Nephron (organoid): ENCODE measurements at regions not wholly inside any gene's neighbourhood (a gene's known extent, or its start where the extent isn't known, plus 50 kb on each side); places are given as distances from the start of the nearest gene placed in this dataset.

ENCODE experiments used
- H3K27ac Mint-ChIP-seq, 3 experiments: 2 replicates each; pipeline ENCODE4 v1.8.0; 2020; ENCODE audit warnings: mixed read lengths in 3 of 3, mild to moderate bottlenecking in 2 of 3, moderate library complexity in 1 of 3
- H3K27me3 Mint-ChIP-seq: 2 replicates; pipeline ENCODE4 v1.8.0; 2021; ENCODE audit warnings: low read depth, mild to moderate bottlenecking, moderate library complexity, mixed read lengths
- H3K36me3 Mint-ChIP-seq: 2 replicates; pipeline ENCODE4 v1.8.0; 2020; ENCODE audit warnings: low read depth, mixed read lengths
- H3K4me1 Mint-ChIP-seq: 2 replicates; pipeline ENCODE4 v1.8.0; 2020; ENCODE audit warnings: mixed read lengths
- H3K4me3 Mint-ChIP-seq, 3 experiments: 2 replicates each; pipeline ENCODE4 v1.8.0; 2020; ENCODE audit warnings: mild to moderate bottlenecking in 3 of 3, mixed read lengths in 3 of 3, moderate library complexity in 2 of 3
- H3K9me3 Mint-ChIP-seq: 2 replicates; pipeline ENCODE4 v1.8.0; 2020; ENCODE audit warnings: mixed read lengths
- CTCF ChIP-seq, 3 experiments: fragments of 200-600 bp; sonication (generic); IDR thresholded peaks; one replicate each; pipeline ENCODE4 v1.5.0; 2021; ENCODE audit warnings: antibody characterized with exemption in 3 of 3; ENCODE audit not compliant: unreplicated experiment in 3 of 3

GRCh38 chr1:191585095-191585494 lies 573.2 kb upstream of the RGS18 start:
- Mint-ChIP-seq H3K27me3 (no peaks in the 10 kb centered on the region), H3K4me3 (no peak overlapping the region), H3K36me3 (no peaks in the 10 kb centered on the region), H3K4me1 (no peaks in the 10 kb centered on the region), H3K27ac (peak overlapping the region in 2 of 3 experiments; percentile 10 to 24), H3K9me3 (peaks cover 10% of the 10 kb centered on the region)
- TF ChIP-seq CTCF (IDR thresholded peaks at IDR 0.05; ENCODE audit: unreplicated experiment in 3 of 3): no peak

GRCh38 chr1:191588905-191589304 lies 569.4 kb upstream of the RGS18 start:
- Mint-ChIP-seq H3K27me3 (no peaks in the 10 kb centered on the region), H3K4me3 (no peak overlapping the region), H3K27ac (no peak overlapping the region), H3K36me3 (no peaks in the 10 kb centered on the region), H3K4me1 (peaks cover 15% of the 10 kb centered on the region), H3K9me3 (peaks cover 5% of the 10 kb centered on the region)
- TF ChIP-seq CTCF (IDR thresholded peaks at IDR 0.05; ENCODE audit: unreplicated experiment in 3 of 3): no peak

DNA sequence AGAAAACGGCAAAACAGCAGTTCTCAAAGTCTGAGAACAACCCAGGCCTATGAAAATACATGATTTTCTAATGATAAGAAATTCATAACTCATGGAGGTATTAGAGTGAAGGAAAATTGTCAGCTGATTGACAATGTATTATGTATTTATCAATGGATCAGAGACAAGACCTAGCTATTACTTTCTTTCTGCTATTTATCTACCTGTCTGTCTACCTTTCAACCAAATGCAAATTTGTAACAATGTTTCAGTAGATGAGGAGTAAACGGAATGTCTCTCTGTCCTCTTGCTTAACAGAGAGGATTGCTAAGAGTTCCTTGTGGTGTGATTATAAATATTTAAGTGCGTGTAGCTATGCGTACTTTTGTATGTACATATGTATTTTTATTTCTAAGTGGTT lies 568.7 kb upstream of the RGS18 start:
- H3K4me3 Mint-ChIP-seq: no peak overlapping the region
- no peak for TF ChIP-seq CTCF (IDR thresholded peaks at IDR 0.05; ENCODE audit: unreplicated experiment in 3 of 3)
- no peaks in the 10 kb centered on the region for H3K27me3 Mint-ChIP-seq
- no peaks in the 10 kb centered on the region for H3K36me3 Mint-ChIP-seq
- H3K9me3 Mint-ChIP-seq: peaks cover 5% of the 10 kb centered on the region
- H3K4me1 Mint-ChIP-seq: peaks cover 15% of the 10 kb centered on the region
- no peak overlapping the region for H3K27ac Mint-ChIP-seq

DNA sequence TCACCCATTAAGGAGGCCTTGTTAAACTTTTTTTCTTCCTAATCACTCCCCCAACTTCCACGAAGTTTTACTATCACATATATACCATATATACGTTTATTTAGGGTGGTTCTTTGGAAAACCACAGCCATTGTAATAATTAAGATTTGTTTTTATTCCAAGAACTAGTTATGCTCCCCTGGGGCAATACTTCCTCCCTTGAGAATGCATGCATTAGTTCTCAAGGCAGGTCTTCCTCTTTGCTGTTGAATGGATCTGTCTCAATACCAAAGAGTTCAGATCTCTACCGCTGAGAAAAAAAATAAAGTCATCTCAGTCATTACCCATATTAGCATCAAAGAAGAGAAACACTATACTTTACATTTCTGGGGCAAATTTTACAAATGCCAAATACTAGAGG lies 567.7 kb upstream of the RGS18 start:
- Mint-ChIP-seq H3K27me3 (no peaks in the 10 kb centered on the region), H3K9me3 (no peaks in the 10 kb centered on the region), H3K4me3 (no peak overlapping the region), H3K4me1 (peaks cover 15% of the 10 kb centered on the region), H3K27ac (no peak overlapping the region), H3K36me3 (no peaks in the 10 kb centered on the region)
- no peak for TF ChIP-seq CTCF (IDR thresholded peaks at IDR 0.05; ENCODE audit: unreplicated experiment in 3 of 3)

DNA sequence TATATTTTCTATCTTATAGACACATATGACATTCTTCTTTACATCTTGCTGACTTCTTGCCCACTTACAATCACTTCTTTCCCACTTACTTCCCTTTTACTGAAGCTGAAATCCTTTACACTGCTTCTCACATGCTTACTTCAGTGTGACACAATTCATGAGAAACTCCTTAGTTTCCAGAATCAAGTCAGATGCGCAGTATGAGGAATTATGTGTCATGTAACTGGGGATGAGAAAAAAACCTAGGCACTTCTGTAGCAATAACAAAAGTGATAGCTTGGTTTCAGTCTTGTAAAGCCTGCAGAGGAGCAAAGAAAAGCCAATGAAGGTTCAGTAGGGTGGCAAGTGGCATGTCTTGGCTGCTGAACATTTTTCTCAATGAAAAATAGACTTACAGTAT lies 566.2 kb upstream of the RGS18 start:
- Mint-ChIP-seq H3K36me3 (no peaks in the 10 kb centered on the region), H3K27ac (peak overlapping the region; percentile 6 to 60 (median 37)), H3K4me1 (peaks cover 15% of the 10 kb centered on the region), H3K27me3 (no peaks in the 10 kb centered on the region), H3K9me3 (no peaks in the 10 kb centered on the region), H3K4me3 (no peak overlapping the region)
- TF ChIP-seq CTCF (IDR thresholded peaks at IDR 0.05; ENCODE audit: unreplicated experiment in 3 of 3): no peak

GRCh38 chr1:191592907-191593306 lies 565.4 kb upstream of the RGS18 start:
- Mint-ChIP-seq H3K27me3 (no peaks in the 10 kb centered on the region), H3K9me3 (no peaks in the 10 kb centered on the region), H3K36me3 (no peaks in the 10 kb centered on the region), H3K27ac (peak overlapping the region in 2 of 3 experiments; percentile 37 to 60), H3K4me3 (no peak overlapping the region), H3K4me1 (peaks cover 15% of the 10 kb centered on the region)
- TF ChIP-seq CTCF (IDR thresholded peaks at IDR 0.05; ENCODE audit: unreplicated experiment in 3 of 3): no peak
